KMS-11 (cell line): ENCODE measurements at regions not wholly inside any gene's neighbourhood (a gene's known extent, or its start where the extent isn't known, plus 50 kb on each side); places are given as distances from the start of the nearest gene placed in this dataset.

ENCODE experiments used
- H2AFZ ChIP-seq: fragments of 200-600 bp; sonication (generic); 2 replicates; pipeline ENCODE4 v1.6.1; 2016; ENCODE audit warnings: antibody characterized with exemption, mixed run types, low read depth
- H3K27ac ChIP-seq: fragments of 200-600 bp; sonication (generic); 2 replicates; pipeline ENCODE4 v1.6.1; 2016; ENCODE audit warnings: mild to moderate bottlenecking, mixed run types
- H3K27me3 ChIP-seq: fragments of 200-600 bp; sonication (generic); 2 replicates; pipeline ENCODE4 v1.6.1; 2017; ENCODE audit warnings: mild to moderate bottlenecking, low read depth, mixed run types, moderate library complexity; ENCODE audit not compliant: insufficient read depth
- H3K36me3 ChIP-seq: fragments of 200-600 bp; sonication (generic); 2 replicates; pipeline ENCODE4 v1.6.1; 2017; ENCODE audit warnings: mild to moderate bottlenecking, mixed run types; ENCODE audit not compliant: insufficient read depth
- H3K4me1 ChIP-seq: fragments of 200-600 bp; sonication (generic); 2 replicates; pipeline ENCODE4 v1.6.1; 2016; ENCODE audit warnings: mild to moderate bottlenecking, low read depth, mixed run types; ENCODE audit not compliant: poor library complexity, severe bottlenecking
- H3K4me2 ChIP-seq: fragments of 200-600 bp; sonication (generic); 2 replicates; pipeline ENCODE4 v1.7.0; 2016; ENCODE audit warnings: mild to moderate bottlenecking, mixed run types
- H3K4me3 ChIP-seq: fragments of 200-600 bp; sonication (generic); IDR thresholded peaks from 2 replicates; pipeline ENCODE4 v1.6.1; 2017; ENCODE audit warnings: low read depth, low read length, mixed read lengths; ENCODE audit not compliant: insufficient read depth
- H3K79me2 ChIP-seq: fragments of 200-600 bp; sonication (generic); 2 replicates; pipeline ENCODE4 v1.6.1; 2016; ENCODE audit warnings: low read depth, mixed run types; ENCODE audit not compliant: insufficient read depth
- H3K9ac ChIP-seq: fragments of 200-600 bp; sonication (generic); 2 replicates; pipeline ENCODE4 v1.6.1; 2016; ENCODE audit warnings: mild to moderate bottlenecking, mixed run types
- H4K20me1 ChIP-seq: fragments of 200-600 bp; sonication (generic); 2 replicates; pipeline ENCODE4 v1.6.1; 2016; ENCODE audit warnings: mild to moderate bottlenecking, mixed run types; ENCODE audit not compliant: insufficient read depth
- CTCF ChIP-seq: fragments of 200-600 bp; sonication (generic); conservative IDR thresholded peaks from 2 replicates; pipeline ENCODE4 v1.6.1; 2017; ENCODE audit warnings: low read depth, mild to moderate bottlenecking, antibody characterized with exemption, low read length, moderate library complexity, mixed read lengths

- no peaks in the 10 kb centered on the region for H3K27me3 ChIP-seq
- no peak overlapping the region for H2AFZ ChIP-seq
- H3K36me3 ChIP-seq: no peaks in the 10 kb centered on the region
- no peak overlapping the region for H3K9ac ChIP-seq
- no peak overlapping the region for H3K27ac ChIP-seq
- H3K79me2 ChIP-seq: no peaks in the 10 kb centered on the region
- H3K4me1 ChIP-seq: no peaks in the 10 kb centered on the region
- no peak for TF ChIP-seq CTCF
- no peak overlapping the region for H3K4me2 ChIP-seq
- no peak overlapping the region for H3K4me3 ChIP-seq
- no peaks in the 10 kb centered on the region for H4K20me1 ChIP-seq
Observed at GRCh38 chr2:47664817-47665216, 94.0 kb upstream of the KCNK12 start.

DNA sequence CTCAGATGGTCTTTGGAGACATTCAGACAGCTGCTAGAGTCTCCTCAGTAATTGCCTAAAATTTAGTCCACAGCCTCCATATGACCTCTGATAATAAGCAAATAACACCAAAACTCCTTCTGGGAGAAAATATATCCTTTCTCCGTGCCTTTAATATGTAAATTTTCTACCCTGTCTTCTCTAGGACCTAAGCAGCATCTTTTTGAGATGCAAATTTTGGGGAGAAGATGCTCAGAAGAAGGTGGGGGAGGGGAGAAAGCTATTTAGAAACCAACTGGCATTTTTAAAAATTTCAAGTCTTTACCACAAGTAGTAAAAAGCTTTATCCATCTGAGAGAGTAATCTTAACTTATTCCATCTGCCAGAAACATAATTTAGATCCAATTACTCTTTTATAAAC is 91.8 kb upstream of the KCNK12 start:
- H3K4me2 ChIP-seq: no peak overlapping the region
- H3K79me2 ChIP-seq: no peaks in the 10 kb centered on the region
- no peaks in the 10 kb centered on the region for H4K20me1 ChIP-seq
- H2AFZ ChIP-seq: no peak overlapping the region
- H3K9ac ChIP-seq: no peak overlapping the region
- H3K4me1 ChIP-seq: no peaks in the 10 kb centered on the region
- H3K27ac ChIP-seq: no peak overlapping the region
- no peak for TF ChIP-seq CTCF
- no peaks in the 10 kb centered on the region for H3K36me3 ChIP-seq
- H3K27me3 ChIP-seq: no peaks in the 10 kb centered on the region
- H3K4me3 ChIP-seq: no peak overlapping the region

- Histone ChIP-seq H3K4me2 (no peak overlapping the region), H3K4me1 (no peaks in the 10 kb centered on the region), H3K27me3 (no peaks in the 10 kb centered on the region), H2AFZ (no peak overlapping the region), H3K4me3 (no peak overlapping the region), H3K9ac (no peak overlapping the region), H3K79me2 (no peaks in the 10 kb centered on the region), H4K20me1 (no peaks in the 10 kb centered on the region), H3K36me3 (no peaks in the 10 kb centered on the region), H3K27ac (no peak overlapping the region)
- TF ChIP-seq CTCF: no peak
Observed at GRCh38 chr2:47661310-47661709, 90.5 kb upstream of the KCNK12 start.

DNA sequence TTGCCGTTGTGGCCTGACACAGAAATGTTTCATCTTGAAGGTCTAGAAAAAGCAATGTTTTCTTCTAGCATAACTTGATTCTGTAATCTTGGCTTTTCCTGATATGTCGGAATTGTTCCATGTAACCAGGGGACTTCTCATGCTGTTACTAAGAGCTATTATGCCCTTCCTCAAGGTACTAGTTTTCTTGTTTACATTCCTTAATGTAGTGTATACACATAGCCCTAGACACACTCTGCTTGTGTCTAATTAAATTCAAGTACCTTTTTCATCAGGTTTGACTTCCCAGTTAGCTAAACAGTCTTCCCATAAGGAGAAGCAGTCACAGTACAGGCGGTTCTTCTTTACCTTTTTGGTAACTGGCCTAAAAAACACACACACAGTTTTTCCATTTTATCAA is 89.4 kb upstream of the KCNK12 start:
- no peaks in the 10 kb centered on the region for H4K20me1 ChIP-seq
- H3K27me3 ChIP-seq: no peaks in the 10 kb centered on the region
- no peak overlapping the region for H3K4me3 ChIP-seq
- TF ChIP-seq CTCF: no peak
- no peak overlapping the region for H2AFZ ChIP-seq
- no peak overlapping the region for H3K4me2 ChIP-seq
- H3K27ac ChIP-seq: no peak overlapping the region
- no peaks in the 10 kb centered on the region for H3K79me2 ChIP-seq
- H3K36me3 ChIP-seq: no peaks in the 10 kb centered on the region
- H3K9ac ChIP-seq: no peak overlapping the region
- H3K4me1 ChIP-seq: no peaks in the 10 kb centered on the region
